CD14-positive monocyte (primary cell): ENCODE measurements at regions not wholly inside any gene's neighbourhood (a gene's known extent, or its start where the extent isn't known, plus 50 kb on each side); places are given as distances from the start of the nearest gene placed in this dataset.

Experiments used
- DNase-seq, 3 donors: peaks; one replicate each; pipeline ENCODE4 v3.0.0-alpha.2; 2011 to 2022
- H2AFZ ChIP-seq: 2 replicates; pipeline ENCODE4 v1.6.0; 2012; ENCODE audit warnings: mild to moderate bottlenecking, low read depth, low read length, inconsistent platforms; ENCODE audit not compliant: insufficient read depth, poor library complexity, severe bottlenecking
- H3K27ac ChIP-seq, 2 donors: 1 replicate in 1 of 2; 2 replicates in 1 of 2; pipeline ENCODE4 v1.5.1; 2012 to 2013; ENCODE audit warnings: low read length in 2 of 2, control low read depth in 1 of 2, inconsistent platforms in 1 of 2, low read depth in 1 of 2, mild to moderate bottlenecking in 1 of 2
- H3K27me3 ChIP-seq, 2 donors: one replicate each; pipeline versions ENCODE4 v1.6.0 to v1.6.1; 2011 to 2013; ENCODE audit warnings: low read length in 2 of 2; ENCODE audit not compliant: control insufficient read depth in 2 of 2, insufficient read depth in 2 of 2
- H3K36me3 ChIP-seq, 2 donors: replicated peaks in 1 of 2; 1 replicate in 1 of 2; 2 replicates in 1 of 2; pipeline versions ENCODE4 v1.5.1 to v1.6.1; 2012 to 2013; ENCODE audit warnings: low read length in 2 of 2, control low read depth in 1 of 2, inconsistent platforms in 1 of 2, mild to moderate bottlenecking in 1 of 2; ENCODE audit not compliant: insufficient read depth in 2 of 2, control insufficient read depth in 1 of 2
- H3K4me1 ChIP-seq, 2 donors: 1 replicate in 1 of 2; 2 replicates in 1 of 2; pipeline versions ENCODE4 v1.5.1 to v1.6.1; 2012 to 2013; ENCODE audit warnings: low read length in 2 of 2, control low read depth in 1 of 2, inconsistent platforms in 1 of 2, mild to moderate bottlenecking in 1 of 2, moderate library complexity in 1 of 2; ENCODE audit not compliant: insufficient read depth in 2 of 2, control insufficient read depth in 1 of 2
- H3K4me2 ChIP-seq: replicated peaks from 2 replicates; pipeline ENCODE3; 2012; ENCODE audit warnings: low read length, moderate library complexity, mild to moderate bottlenecking; ENCODE audit not compliant: poor library complexity, severe bottlenecking; ENCODE audit errors: extremely low read depth
- H3K4me3 ChIP-seq, 3 experiments: fragments of 200-600 bp in 1 of 3; sonication (generic) in 1 of 3; replicated peaks in 1 of 3; 1 replicate in 2 of 3; 2 replicates in 1 of 3; pipeline ENCODE4 v1.5.1; 2011 to 2013; ENCODE audit warnings: low read length in 3 of 3, mild to moderate bottlenecking in 3 of 3, control low read depth in 2 of 3, low read depth in 2 of 3, inconsistent platforms in 1 of 3, moderate library complexity in 1 of 3
- H3K79me2 ChIP-seq: 2 replicates; pipeline ENCODE4 v1.6.0; 2012; ENCODE audit warnings: mild to moderate bottlenecking, control low read depth, inconsistent platforms, low read length, moderate library complexity; ENCODE audit not compliant: insufficient read depth
- H3K9ac ChIP-seq: 2 replicates; pipeline ENCODE4 v1.6.0; 2017; ENCODE audit warnings: low read length, mild to moderate bottlenecking; ENCODE audit not compliant: insufficient read depth, poor library complexity, severe bottlenecking
- H3K9me3 ChIP-seq, 2 donors: replicated peaks in 1 of 2; 1 replicate in 1 of 2; 2 replicates in 1 of 2; pipeline versions ENCODE4 v1.5.1 to v1.6.1; 2012 to 2013; ENCODE audit warnings: low read length in 2 of 2, control low read depth in 1 of 2; ENCODE audit not compliant: control insufficient read depth in 1 of 2, insufficient read depth in 1 of 2
- H4K20me1 ChIP-seq: 2 replicates; pipeline ENCODE4 v1.6.0; 2012; ENCODE audit warnings: mild to moderate bottlenecking, low read length, control low read depth, moderate library complexity; ENCODE audit not compliant: insufficient read depth
- H3K27ac Mint-ChIP-seq, 7 donors: one replicate each; pipeline ENCODE4 v1.8.0; 2020; ENCODE audit warnings: mild to moderate bottlenecking in 7 of 7, mixed read lengths in 7 of 7, moderate library complexity in 6 of 7, inconsistent platforms in 2 of 7
- H3K27me3 Mint-ChIP-seq, 3 donors: one replicate each; pipeline ENCODE4 v1.8.0; 2021 to 2022; ENCODE audit warnings: low read depth in 3 of 3, mild to moderate bottlenecking in 3 of 3, mixed read lengths in 3 of 3, moderate library complexity in 3 of 3, inconsistent platforms in 1 of 3
- H3K36me3 Mint-ChIP-seq, 2 donors: one replicate each; pipeline ENCODE4 v1.8.0; 2020; ENCODE audit warnings: mixed read lengths in 2 of 2, inconsistent platforms in 1 of 2, mild to moderate bottlenecking in 1 of 2
- H3K4me1 Mint-ChIP-seq: one replicate; pipeline ENCODE4 v1.8.0; 2020; ENCODE audit warnings: mild to moderate bottlenecking, mixed read lengths
- H3K4me3 Mint-ChIP-seq, 2 donors: one replicate each; pipeline ENCODE4 v1.8.0; 2020; ENCODE audit warnings: mild to moderate bottlenecking in 2 of 2, mixed read lengths in 2 of 2, moderate library complexity in 1 of 2
- H3K9me3 Mint-ChIP-seq, 7 donors: one replicate each; pipeline ENCODE4 v1.8.0; 2020 to 2022; ENCODE audit warnings: mixed read lengths in 7 of 7, mild to moderate bottlenecking in 6 of 7, moderate library complexity in 6 of 7, inconsistent platforms in 2 of 7
- WGBS: methylation state at CpG from one replicate; pipeline ENCODE4 v1.1.5; 2013; ENCODE audit warnings: missing lambda C conversion rate; ENCODE audit not compliant: insufficient coverage; 5-methylcytosine and 5-hydroxymethylcytosine counted together
- intact Hi-C, 2 donors: fragments of 100-400 bp; cut with micrococcal nuclease; formaldehyde crosslinking; loops; one replicate each; pipeline versions ENCODE4 v1.15.0 to v1.15.1; 2023
- TF ChIP-seq, protein P1 (sequence below): fragments of 200-600 bp; IDR thresholded peaks from one replicate; pipeline ENCODE4 v1.8.0; 2022; ENCODE audit warnings: antibody characterized with exemption, mild to moderate bottlenecking

DNA sequence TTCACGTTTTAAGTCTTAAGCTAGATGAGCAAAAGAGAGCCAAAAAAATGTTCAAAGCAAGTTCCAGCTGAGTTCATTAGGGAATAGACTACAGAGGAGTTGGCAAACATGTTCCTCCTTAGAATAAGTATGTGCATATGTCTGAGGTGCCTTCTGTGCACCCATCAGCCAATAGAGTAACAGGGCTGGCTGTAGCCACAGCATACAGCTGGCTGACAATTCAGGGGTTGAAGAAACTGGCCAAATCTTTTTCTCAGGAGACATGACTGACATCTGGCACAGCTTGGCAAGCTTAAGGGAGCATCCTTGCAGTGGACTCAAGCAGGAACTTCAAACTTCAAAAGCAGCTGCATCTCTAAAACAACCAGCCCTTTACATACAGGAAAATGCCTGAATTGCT, 414.8 kb upstream of the PCDH20 start:
- Histone ChIP-seq H3K9me3 (peaks cover 7 to 8% of the 10 kb centered on the region in 2 donors), H3K9ac (no peak overlapping the region), H3K4me1 (no peaks in the 10 kb centered on the region), H3K79me2 (no peaks in the 10 kb centered on the region), H3K36me3 (no peaks in the 10 kb centered on the region), H3K4me3 (no peak overlapping the region), H4K20me1 (no peaks in the 10 kb centered on the region), H2AFZ (no peak overlapping the region), H3K4me2 (no peak overlapping the region), H3K27me3 (no peaks in the 10 kb centered on the region), H3K27ac (no peak overlapping the region)
- intact Hi-C loops = no loop called here
- H3K27me3 Mint-ChIP-seq = no peaks in the 10 kb centered on the region
- TF ChIP-seq, protein P1, sequence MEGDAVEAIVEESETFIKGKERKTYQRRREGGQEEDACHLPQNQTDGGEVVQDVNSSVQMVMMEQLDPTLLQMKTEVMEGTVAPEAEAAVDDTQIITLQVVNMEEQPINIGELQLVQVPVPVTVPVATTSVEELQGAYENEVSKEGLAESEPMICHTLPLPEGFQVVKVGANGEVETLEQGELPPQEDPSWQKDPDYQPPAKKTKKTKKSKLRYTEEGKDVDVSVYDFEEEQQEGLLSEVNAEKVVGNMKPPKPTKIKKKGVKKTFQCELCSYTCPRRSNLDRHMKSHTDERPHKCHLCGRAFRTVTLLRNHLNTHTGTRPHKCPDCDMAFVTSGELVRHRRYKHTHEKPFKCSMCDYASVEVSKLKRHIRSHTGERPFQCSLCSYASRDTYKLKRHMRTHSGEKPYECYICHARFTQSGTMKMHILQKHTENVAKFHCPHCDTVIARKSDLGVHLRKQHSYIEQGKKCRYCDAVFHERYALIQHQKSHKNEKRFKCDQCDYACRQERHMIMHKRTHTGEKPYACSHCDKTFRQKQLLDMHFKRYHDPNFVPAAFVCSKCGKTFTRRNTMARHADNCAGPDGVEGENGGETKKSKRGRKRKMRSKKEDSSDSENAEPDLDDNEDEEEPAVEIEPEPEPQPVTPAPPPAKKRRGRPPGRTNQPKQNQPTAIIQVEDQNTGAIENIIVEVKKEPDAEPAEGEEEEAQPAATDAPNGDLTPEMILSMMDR = no peak
- H3K36me3 Mint-ChIP-seq = no peaks in the 10 kb centered on the region
- H3K4me1 Mint-ChIP-seq = no peaks in the 10 kb centered on the region
- no peak overlapping the region for H3K4me3 Mint-ChIP-seq
- H3K9me3 Mint-ChIP-seq = peaks cover 0 to 8% (median 4%) of the 10 kb centered on the region in 7 donors
- no peak for DNase-seq
- H3K27ac Mint-ChIP-seq = no peak overlapping the region
- 75% methylated on average over 1 of the region's 1 CpG for whole genome bisulfite sequencing

GRCh38 chr13:61824168-61824567, 408.5 kb upstream of the PCDH20 start:
- intact Hi-C loops = no loop called here
- no peaks in the 10 kb centered on the region for H3K36me3 Mint-ChIP-seq
- H3K27me3 ChIP-seq = no peaks in the 10 kb centered on the region
- H3K4me3 ChIP-seq = no peak overlapping the region
- TF ChIP-seq, protein P1 = no peak
- H3K4me3 Mint-ChIP-seq = no peak overlapping the region
- no peak overlapping the region for H3K4me2 ChIP-seq
- H4K20me1 ChIP-seq = no peaks in the 10 kb centered on the region
- no peak overlapping the region for H2AFZ ChIP-seq
- H3K4me1 Mint-ChIP-seq = no peaks in the 10 kb centered on the region
- peaks cover 0 to 5% (median under 1%) of the 10 kb centered on the region in 7 donors for H3K9me3 Mint-ChIP-seq
- no peaks in the 10 kb centered on the region for H3K79me2 ChIP-seq
- H3K36me3 ChIP-seq = no peaks in the 10 kb centered on the region
- no peak overlapping the region for H3K9ac ChIP-seq
- no CpG with 5 or more reads among the region's 1 CpG for WGBS
- no peak overlapping the region for H3K27ac Mint-ChIP-seq
- H3K4me1 ChIP-seq = no peaks in the 10 kb centered on the region
- H3K27ac ChIP-seq = no peak overlapping the region
- H3K27me3 Mint-ChIP-seq = no peaks in the 10 kb centered on the region
- H3K9me3 ChIP-seq = peaks cover under 1 to 2% of the 10 kb centered on the region in 2 donors
- no peak for DNase-seq
